Bronchial epithelial cell (primary cell): ENCODE measurements at regions not wholly inside any gene's neighbourhood (a gene's known extent, or its start where the extent isn't known, plus 50 kb on each side); places are given as distances from the start of the nearest gene placed in this dataset.
"Not testable (repeated sequence)": the region's sequence is repeated elsewhere in the genome, so short reads cannot be mapped to it uniquely, and the experiment has no call there.

Source experiments
- DNase-seq: peaks from one replicate; pipeline ENCODE4 v3.0.0-alpha.2; 2010; ENCODE audit warnings: low read depth
- FAIRE-seq: peaks from 2 replicates; lab custom pipeline; 2011; peaks lifted over from hg19 to GRCh38; lab: Jason Lieb, UNC
- H3K27me3 ChIP-seq: 2 replicates; pipeline ENCODE4 v1.5.1; 2011; ENCODE audit warnings: low read length; ENCODE audit not compliant: control insufficient read depth, insufficient read depth
- H3K36me3 ChIP-seq: 2 replicates; pipeline ENCODE4 v1.5.1; 2011; ENCODE audit warnings: low read length; ENCODE audit not compliant: control insufficient read depth, insufficient read depth
- H3K4me3 ChIP-seq: 2 replicates; pipeline ENCODE4 v1.5.1; 2011; ENCODE audit warnings: mild to moderate bottlenecking, low read depth, low read length, control low read depth
- CTCF ChIP-seq: IDR thresholded peaks from 2 replicates; pipeline ENCODE4 v1.5.1; 2011; ENCODE audit warnings: mild to moderate bottlenecking, moderate library complexity, low read length, control low read depth, inconsistent platforms; ENCODE audit not compliant: insufficient read depth, severe bottlenecking

GRCh38 chr10:107520348-107520747 lies 355.8 kb upstream of the SORCS1 start:
- no peak for FAIRE-seq
- H3K27me3 ChIP-seq, result no peaks in the 10 kb centered on the region
- no peak for TF ChIP-seq CTCF

GRCh38 chr10:107517811-107518210 lies 353.3 kb upstream of the SORCS1 start:
- no peaks in the 10 kb centered on the region for H3K27me3 ChIP-seq
- no peak for DNase-seq
- H3K36me3 ChIP-seq, result no peaks in the 10 kb centered on the region
- no peak for TF ChIP-seq CTCF
- H3K4me3 ChIP-seq, result no peak overlapping the region
- FAIRE-seq, result no peak

More at GRCh38 chr10:107520348-107520747, 355.8 kb upstream of the SORCS1 start:
- H3K4me3 ChIP-seq, result no peak overlapping the region
- DNase-seq, result no peak
- H3K36me3 ChIP-seq, result no peaks in the 10 kb centered on the region

- no peak for DNase-seq
- no peaks in the 10 kb centered on the region for H3K27me3 ChIP-seq
- no peaks in the 10 kb centered on the region for H3K36me3 ChIP-seq
- H3K4me3 ChIP-seq, result no peak overlapping the region
- no peak for TF ChIP-seq CTCF
- FAIRE-seq, result no peak
Observed at GRCh38 chr10:107516349-107516748, 351.8 kb upstream of the SORCS1 start.

GRCh38 chr10:107504011-107504410 lies 339.5 kb upstream of the SORCS1 start:
- FAIRE-seq, H3K36me3 ChIP-seq, H3K27me3 ChIP-seq, DNase-seq, H3K4me3 ChIP-seq: not testable (repeated sequence)

GRCh38 chr10:107502229-107502985 lies 337.9 kb upstream of the SORCS1 start:
- no peak for TF ChIP-seq CTCF
- Histone ChIP-seq H3K27me3 (no peaks in the 10 kb centered on the region), H3K36me3 (no peaks in the 10 kb centered on the region), H3K4me3 (no peak overlapping the region)
- FAIRE-seq (no peak), DNase-seq (peak; percentile 39)

GRCh38 chr10:107498983-107499382 lies 334.5 kb upstream of the SORCS1 start:
- TF ChIP-seq CTCF, result no peak
- H3K4me3 ChIP-seq, result no peak overlapping the region
- no peaks in the 10 kb centered on the region for H3K27me3 ChIP-seq
- DNase-seq (no peak), FAIRE-seq (no peak)
- no peaks in the 10 kb centered on the region for H3K36me3 ChIP-seq
